ENCODE measurements at regions not wholly inside any gene's neighbourhood (a gene's known extent, or its start where the extent isn't known, plus 50 kb on each side); places are given as distances from the start of the nearest gene placed in this dataset.

DNA sequence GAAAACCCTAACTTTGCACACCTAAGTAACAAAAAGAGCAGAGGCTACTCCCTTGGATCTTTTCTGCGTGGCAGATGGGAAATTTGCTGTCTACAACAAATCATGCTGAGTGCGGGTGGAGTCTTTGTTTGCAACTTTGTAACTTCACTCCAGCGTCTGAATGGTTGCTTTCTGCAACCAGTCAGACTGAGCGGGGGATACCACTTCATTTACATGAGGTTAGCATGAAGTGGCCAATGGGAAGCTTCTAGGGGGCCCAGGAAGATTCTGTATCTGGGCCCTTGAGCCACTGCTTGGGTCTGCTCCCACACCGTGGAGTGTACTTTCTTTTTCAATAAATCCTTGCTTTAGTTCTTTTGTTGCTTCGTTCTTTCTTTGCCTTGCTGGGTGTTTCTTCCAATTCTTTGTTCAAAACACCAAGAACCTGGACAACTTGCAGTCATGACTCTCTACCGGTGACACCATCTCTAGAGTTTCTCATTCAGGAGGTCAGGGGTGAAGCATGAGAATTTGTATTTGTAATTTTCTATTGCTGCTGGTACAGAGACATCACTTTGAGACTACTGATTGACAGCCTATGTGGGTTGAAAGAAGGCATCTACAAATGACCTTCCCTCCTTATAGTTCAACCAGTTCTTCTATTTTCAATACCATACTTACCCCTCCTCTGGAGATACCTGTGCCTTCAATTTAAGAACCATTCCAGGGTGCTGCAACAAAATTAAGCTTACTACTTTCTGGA is 55.8 kb upstream of the RC3H1 start:
- no peaks in the 10 kb centered on the region for H3K4me1 ChIP-seq (ENCODE audit: control insufficient read depth in 5 of 5, insufficient read depth in 5 of 5, low read length in 5 of 5)
- H3K9me3 ChIP-seq (ENCODE audit: control insufficient read depth in 4 of 4, insufficient read depth in 3 of 4, low read length in 3 of 4), result no peaks in the 10 kb centered on the region
- TF ChIP-seq, protein P1, sequence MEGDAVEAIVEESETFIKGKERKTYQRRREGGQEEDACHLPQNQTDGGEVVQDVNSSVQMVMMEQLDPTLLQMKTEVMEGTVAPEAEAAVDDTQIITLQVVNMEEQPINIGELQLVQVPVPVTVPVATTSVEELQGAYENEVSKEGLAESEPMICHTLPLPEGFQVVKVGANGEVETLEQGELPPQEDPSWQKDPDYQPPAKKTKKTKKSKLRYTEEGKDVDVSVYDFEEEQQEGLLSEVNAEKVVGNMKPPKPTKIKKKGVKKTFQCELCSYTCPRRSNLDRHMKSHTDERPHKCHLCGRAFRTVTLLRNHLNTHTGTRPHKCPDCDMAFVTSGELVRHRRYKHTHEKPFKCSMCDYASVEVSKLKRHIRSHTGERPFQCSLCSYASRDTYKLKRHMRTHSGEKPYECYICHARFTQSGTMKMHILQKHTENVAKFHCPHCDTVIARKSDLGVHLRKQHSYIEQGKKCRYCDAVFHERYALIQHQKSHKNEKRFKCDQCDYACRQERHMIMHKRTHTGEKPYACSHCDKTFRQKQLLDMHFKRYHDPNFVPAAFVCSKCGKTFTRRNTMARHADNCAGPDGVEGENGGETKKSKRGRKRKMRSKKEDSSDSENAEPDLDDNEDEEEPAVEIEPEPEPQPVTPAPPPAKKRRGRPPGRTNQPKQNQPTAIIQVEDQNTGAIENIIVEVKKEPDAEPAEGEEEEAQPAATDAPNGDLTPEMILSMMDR (IDR thresholded peaks at IDR 0.05; ENCODE audit: control extremely low read depth, extremely low read depth), result no peak
- no peak overlapping the region for H3K4me3 ChIP-seq
- WGBS, 2 donors, result 76 to 84% methylated on average over 7 of the region's 7 CpGs
- DNase-seq, result peak in 1 of 3 donors; percentile 15
- H3K27ac ChIP-seq (ENCODE audit: low read depth in 1 of 2, low read length in 1 of 2), result no peak overlapping the region
- H3K27me3 ChIP-seq (ENCODE audit: control insufficient read depth in 3 of 3, insufficient read depth in 3 of 3, low read length in 2 of 3), result no peaks in the 10 kb centered on the region
- H3K36me3 ChIP-seq (ENCODE audit: control insufficient read depth in 4 of 4, insufficient read depth in 4 of 4, low read length in 4 of 4), result no peaks in the 10 kb centered on the region
- no peak overlapping the region for H3K9ac ChIP-seq (ENCODE audit: insufficient read depth in 1 of 2, low read length in 2 of 2)
- ATAC-seq (ENCODE audit: insufficient read depth, low FRiP score), result no peak

DNA sequence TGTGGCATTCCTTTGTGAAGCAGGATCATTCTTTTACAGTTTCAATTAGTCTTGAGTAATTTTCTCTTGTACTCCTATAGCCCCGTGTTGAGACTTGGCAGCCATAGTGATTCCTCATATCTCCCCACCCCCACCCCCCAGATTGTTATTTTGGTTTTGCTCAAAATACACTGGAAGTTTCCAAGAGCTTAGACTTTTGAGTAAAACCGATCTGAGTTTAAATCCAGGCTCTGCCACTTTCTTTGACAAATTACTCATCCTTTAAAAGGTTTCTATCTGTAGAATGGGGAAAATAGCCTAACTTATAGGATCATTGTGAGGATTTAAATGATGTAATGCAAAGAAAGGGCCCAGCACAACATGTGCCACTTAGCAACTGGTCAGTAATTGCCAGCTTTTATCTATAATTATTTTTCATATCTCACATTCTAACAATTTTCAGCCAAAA is 53.1 kb upstream of the RC3H1 start:
- no peak overlapping the region for H3K27ac ChIP-seq (ENCODE audit: low read depth in 1 of 2, low read length in 1 of 2)
- ATAC-seq (ENCODE audit: insufficient read depth, low FRiP score) (no peak), DNase-seq (peak in 2 of 3 donors; percentile 14 to 21)
- H3K36me3 ChIP-seq (ENCODE audit: control insufficient read depth in 4 of 4, insufficient read depth in 4 of 4, low read length in 4 of 4), result no peaks in the 10 kb centered on the region
- TF ChIP-seq, protein P1 (IDR thresholded peaks at IDR 0.05; ENCODE audit: control extremely low read depth, extremely low read depth), result no peak
- 33 to 51% methylated on average over 2 of the region's 2 CpGs for WGBS, 2 donors
- H3K9me3 ChIP-seq (ENCODE audit: control insufficient read depth in 4 of 4, insufficient read depth in 3 of 4, low read length in 3 of 4), result no peaks in the 10 kb centered on the region
- H3K9ac ChIP-seq (ENCODE audit: insufficient read depth in 1 of 2, low read length in 2 of 2), result no peak overlapping the region
- no peaks in the 10 kb centered on the region for H3K27me3 ChIP-seq (ENCODE audit: control insufficient read depth in 3 of 3, insufficient read depth in 3 of 3, low read length in 2 of 3)
- H3K4me1 ChIP-seq (ENCODE audit: control insufficient read depth in 5 of 5, insufficient read depth in 5 of 5, low read length in 5 of 5), result no peaks in the 10 kb centered on the region
- no peak overlapping the region for H3K4me3 ChIP-seq

DNA sequence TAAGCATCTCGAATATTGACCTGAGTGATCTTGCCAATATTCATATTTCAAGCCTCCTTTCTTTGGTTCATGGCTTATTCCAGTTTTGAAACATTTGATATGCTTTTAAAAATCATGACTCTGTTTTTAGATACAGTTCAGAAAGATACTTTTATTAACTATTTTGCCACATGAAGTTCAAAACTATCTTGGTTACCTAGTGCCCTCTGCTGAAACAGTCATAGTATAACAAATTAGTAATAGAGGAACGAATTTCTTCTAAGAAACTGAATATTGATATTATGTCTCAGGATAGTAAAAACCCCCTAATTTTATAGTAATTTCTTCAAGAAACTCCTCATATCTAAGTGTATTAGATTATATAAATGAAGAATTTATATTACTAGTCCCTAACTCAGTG is 52.6 kb upstream of the RC3H1 start:
- Histone ChIP-seq H3K9ac (ENCODE audit: insufficient read depth in 1 of 2, low read length in 2 of 2) (no peak overlapping the region), H3K27ac (ENCODE audit: low read depth in 1 of 2, low read length in 1 of 2) (no peak overlapping the region), H3K4me3 (no peak overlapping the region), H3K27me3 (ENCODE audit: control insufficient read depth in 3 of 3, insufficient read depth in 3 of 3, low read length in 2 of 3) (no peaks in the 10 kb centered on the region), H3K4me1 (ENCODE audit: control insufficient read depth in 5 of 5, insufficient read depth in 5 of 5, low read length in 5 of 5) (no peaks in the 10 kb centered on the region), H3K36me3 (ENCODE audit: control insufficient read depth in 4 of 4, insufficient read depth in 4 of 4, low read length in 4 of 4) (no peaks in the 10 kb centered on the region), H3K9me3 (ENCODE audit: control insufficient read depth in 4 of 4, insufficient read depth in 3 of 4, low read length in 3 of 4) (no peaks in the 10 kb centered on the region)
- 35 to 42% methylated on average over 2 of the region's 2 CpGs for WGBS, 2 donors
- ATAC-seq (ENCODE audit: insufficient read depth, low FRiP score) (no peak), DNase-seq (peak in 2 of 3 donors; percentile 56 to 64)
- TF ChIP-seq, protein P1 (IDR thresholded peaks at IDR 0.05; ENCODE audit: control extremely low read depth, extremely low read depth), result no peak

Data from lung (tissue), 11 donors.